OCI-LY1 (cell line): ENCODE measurements at regions not wholly inside any gene's neighbourhood (a gene's known extent, or its start where the extent isn't known, plus 50 kb on each side); places are given as distances from the start of the nearest gene placed in this dataset.
"Not testable (repeated sequence)": the region's sequence is repeated elsewhere in the genome, so short reads cannot be mapped to it uniquely, and the experiment has no call there.

Experiments used
- H2AFZ ChIP-seq: fragments of 200-600 bp; sonication (generic), shearing (Covaris generic); 2 replicates; pipeline ENCODE4 v1.6.0; 2014; ENCODE audit warnings: antibody characterized with exemption, mild to moderate bottlenecking, low read length
- H3F3A ChIP-seq: fragments of 200-600 bp; sonication (generic), shearing (Covaris generic); 2 replicates; pipeline ENCODE4 v1.6.0; 2014; ENCODE audit warnings: mild to moderate bottlenecking, antibody characterized with exemption, low read length, moderate library complexity; ENCODE audit not compliant: insufficient read depth
- H3K27ac ChIP-seq: fragments of 200-600 bp; sonication (generic); 2 replicates; pipeline ENCODE4 v1.5.1; 2014; ENCODE audit warnings: low read length, mixed run types, mild to moderate bottlenecking, low read depth; ENCODE audit not compliant: poor library complexity, severe bottlenecking
- H3K27me3 ChIP-seq: fragments of 200-600 bp; sonication (generic); 2 replicates; pipeline ENCODE4 v1.6.0; 2014; ENCODE audit warnings: antibody characterized with exemption, mild to moderate bottlenecking, low read length, moderate library complexity; ENCODE audit not compliant: insufficient read depth
- H3K36me3 ChIP-seq: fragments of 200-600 bp; sonication (generic); 2 replicates; pipeline ENCODE4 v1.6.1; 2014; ENCODE audit warnings: mild to moderate bottlenecking, antibody characterized with exemption, low read length, moderate library complexity, mixed read lengths; ENCODE audit not compliant: insufficient read depth
- H3K4me1 ChIP-seq: fragments of 200-600 bp; sonication (generic); 2 replicates; pipeline ENCODE4 v1.5.1; 2014; ENCODE audit warnings: mild to moderate bottlenecking, low read length, moderate library complexity; ENCODE audit not compliant: insufficient read depth, severe bottlenecking
- H3K4me2 ChIP-seq: fragments of 200-600 bp; sonication (generic), shearing (Covaris generic); 2 replicates; pipeline ENCODE4 v1.6.1; 2014; ENCODE audit warnings: low read length
- H3K4me3 ChIP-seq: fragments of 200-600 bp; sonication (generic); 2 replicates; pipeline ENCODE4 v1.5.1; 2014; ENCODE audit warnings: low read length, low read depth, mild to moderate bottlenecking, mixed read lengths; ENCODE audit not compliant: poor library complexity, severe bottlenecking
- H3K79me2 ChIP-seq: fragments of 200-600 bp; shearing (Covaris generic); 2 replicates; pipeline ENCODE4 v1.6.1; 2016; ENCODE audit warnings: mixed run types, low read length, mixed read lengths; ENCODE audit not compliant: insufficient read depth
- H3K9ac ChIP-seq: fragments of 200-600 bp; sonication (generic), shearing (Covaris generic); 2 replicates; pipeline ENCODE4 v1.6.1; 2014; ENCODE audit warnings: mild to moderate bottlenecking, low read length, mixed read lengths
- H3K9me2 ChIP-seq: fragments of 200-600 bp; sonication (generic), shearing (Covaris generic); 2 replicates; pipeline ENCODE4 v1.6.1; 2014; ENCODE audit warnings: low read depth, mild to moderate bottlenecking, low read length, mixed read lengths
- H3K9me3 ChIP-seq: fragments of 200-600 bp; shearing (Covaris generic); 2 replicates; pipeline ENCODE4 v1.6.1; 2014; ENCODE audit warnings: low read length, mixed read lengths
- H4K20me1 ChIP-seq: fragments of 200-600 bp; sonication (generic), shearing (Covaris generic); 2 replicates; pipeline ENCODE4 v1.6.0; 2016; ENCODE audit warnings: mild to moderate bottlenecking, low read length; ENCODE audit not compliant: insufficient read depth
- CTCF ChIP-seq: fragments of 200-600 bp; sonication (generic), shearing (Covaris generic); IDR thresholded peaks from 2 replicates; pipeline ENCODE4 v1.5.1; 2017; ENCODE audit warnings: mild to moderate bottlenecking, antibody characterized with exemption, low read length, moderate library complexity, mixed read lengths
- EZH2 ChIP-seq: fragments of 200-600 bp; sonication (generic), shearing (Covaris generic); IDR thresholded peaks from 2 replicates; pipeline ENCODE4 v1.8.0; 2017; ENCODE audit warnings: borderline replicate concordance, mixed run types, mild to moderate bottlenecking, antibody characterized with exemption, low read length, moderate library complexity, mixed read lengths

- H2AFZ ChIP-seq, result no peak overlapping the region
Measured at GRCh38 chr13:54402495-54402894, 1373.9 kb downstream of the OLFM4 start.

GRCh38 chr13:54415753-54416366, 1387.2 kb downstream of the OLFM4 start:
- Histone ChIP-seq H3F3A (no peaks in the 10 kb centered on the region), H3K9me3 (no peaks in the 10 kb centered on the region), H3K36me3 (no peaks in the 10 kb centered on the region), H3K9me2 (no peaks in the 10 kb centered on the region), H3K4me1 (no peaks in the 10 kb centered on the region), H3K27me3 (no peaks in the 10 kb centered on the region), H3K79me2 (no peaks in the 10 kb centered on the region), H3K4me3 (no peak overlapping the region), H3K27ac (no peak overlapping the region), H3K4me2 (no peak overlapping the region), H3K9ac (no peak overlapping the region), H2AFZ (no peak overlapping the region), H4K20me1 (no peaks in the 10 kb centered on the region)
- TF ChIP-seq CTCF, result no peak
- no peak for TF ChIP-seq EZH2

More at GRCh38 chr13:54402495-54402894, 1373.9 kb downstream of the OLFM4 start:
- Histone ChIP-seq H3K9me2 (no peaks in the 10 kb centered on the region), H3F3A (no peaks in the 10 kb centered on the region), H3K27ac (no peak overlapping the region), H3K4me1 (no peaks in the 10 kb centered on the region), H3K36me3 (no peaks in the 10 kb centered on the region), H3K4me3 (no peak overlapping the region), H3K9me3 (no peaks in the 10 kb centered on the region), H3K9ac (no peak overlapping the region), H3K27me3 (no peaks in the 10 kb centered on the region), H3K79me2 (no peaks in the 10 kb centered on the region), H3K4me2 (no peak overlapping the region), H4K20me1 (no peaks in the 10 kb centered on the region)
- TF ChIP-seq CTCF, result no peak
- no peak for TF ChIP-seq EZH2

- H3K4me3 ChIP-seq, H3K4me1 ChIP-seq, H3F3A ChIP-seq, H3K9me3 ChIP-seq, H3K9ac ChIP-seq, H2AFZ ChIP-seq, H3K27ac ChIP-seq, H3K4me2 ChIP-seq, H3K9me2 ChIP-seq, H3K79me2 ChIP-seq, H3K27me3 ChIP-seq, H3K36me3 ChIP-seq, H4K20me1 ChIP-seq: not testable (repeated sequence)
Measured at GRCh38 chr13:54422946-54423345, 1394.3 kb downstream of the OLFM4 start.

- Histone ChIP-seq H3F3A (no peaks in the 10 kb centered on the region), H3K36me3 (no peaks in the 10 kb centered on the region), H3K9me3 (no peaks in the 10 kb centered on the region), H3K4me3 (no peak overlapping the region), H3K79me2 (no peaks in the 10 kb centered on the region), H3K27me3 (no peaks in the 10 kb centered on the region), H3K4me1 (no peaks in the 10 kb centered on the region), H4K20me1 (no peaks in the 10 kb centered on the region), H3K27ac (no peak overlapping the region), H2AFZ (no peak overlapping the region), H3K4me2 (no peak overlapping the region), H3K9me2 (no peaks in the 10 kb centered on the region), H3K9ac (no peak overlapping the region)
- TF ChIP-seq EZH2, result no peak
Measured at GRCh38 chr13:54424344-54424743, 1395.7 kb downstream of the OLFM4 start.
